GM12892 (cell line): ENCODE measurements at regions not wholly inside any gene's neighbourhood (a gene's known extent, or its start where the extent isn't known, plus 50 kb on each side); places are given as distances from the start of the nearest gene placed in this dataset.

ENCODE experiments used
- DNase-seq: peaks from one replicate; pipeline ENCODE4 v3.0.0; 2011; ENCODE audit not compliant: insufficient read length
- FAIRE-seq: peaks from 2 replicates; lab custom pipeline; 2011; peaks lifted over from hg19 to GRCh38; lab: Jason Lieb, UNC
- POLR2A ChIP-seq: IDR thresholded peaks from 2 replicates; pipeline ENCODE4 v1.6.1; 2011; ENCODE audit warnings: low read depth, low read length, control low read depth
- POLR2AphosphoS5 ChIP-seq: IDR thresholded peaks from 2 replicates; pipeline ENCODE4 v1.6.1; 2011; ENCODE audit warnings: low read depth, low read length, control low read depth
- TAF1 ChIP-seq: IDR thresholded peaks from 2 replicates; pipeline ENCODE4 v1.6.1; 2011; ENCODE audit warnings: low read depth, mild to moderate bottlenecking, control low read depth, low read length, borderline replicate concordance

DNA sequence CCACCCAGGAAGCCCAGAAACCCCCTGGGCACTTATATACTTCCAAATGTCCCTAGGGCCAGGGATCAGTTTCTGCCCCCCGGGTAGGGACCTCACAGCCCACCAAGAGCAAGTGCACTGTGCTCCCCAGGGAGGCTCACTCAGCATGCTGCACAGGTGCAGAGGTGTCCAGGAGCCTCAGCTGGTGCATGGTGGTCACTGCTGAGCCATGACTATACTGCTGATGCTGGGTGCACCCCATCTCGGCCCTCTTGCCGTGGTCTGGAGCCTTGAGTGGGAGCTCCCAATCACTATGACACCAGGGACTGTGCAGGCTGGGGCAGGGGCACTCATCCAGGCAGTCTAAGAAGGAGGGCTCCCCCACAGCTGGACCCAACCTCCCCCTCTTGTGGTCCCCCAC, 617.8 kb upstream of the RAB6C start:
- no peak for DNase-seq
- TF ChIP-seq TAF1 (no peak), POLR2A (no peak), POLR2AphosphoS5 (no peak)
- FAIRE-seq: no peak

DNA sequence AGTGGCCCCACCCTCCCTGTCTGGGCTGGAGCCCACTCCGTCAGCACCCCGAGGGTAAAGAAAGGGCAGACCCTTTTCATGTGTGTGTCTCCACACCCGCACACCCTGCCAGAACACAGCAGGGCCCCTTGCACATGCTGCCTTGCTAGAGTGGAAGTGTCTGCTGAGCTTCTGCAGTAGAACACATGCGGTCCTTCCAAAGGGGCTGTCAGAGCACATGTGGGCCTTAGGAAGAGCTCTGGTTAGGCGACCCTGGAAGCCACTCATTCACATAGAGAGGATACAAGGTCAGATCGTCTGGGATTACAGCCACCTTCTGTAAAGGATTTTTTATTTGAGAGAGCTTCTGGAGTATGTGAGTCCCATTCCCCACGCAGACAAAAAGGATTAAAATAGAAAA, 613.2 kb upstream of the RAB6C start:
- TF ChIP-seq POLR2A (no peak), POLR2AphosphoS5 (no peak)
- DNase-seq (no peak), FAIRE-seq (no peak)

GRCh38 chr2:129367107-129367506, 612.4 kb upstream of the RAB6C start:
- FAIRE-seq (no peak), DNase-seq (no peak)
- TF ChIP-seq TAF1 (no peak), POLR2AphosphoS5 (no peak), POLR2A (no peak)

GRCh38 chr2:129369437-129369836, 610.0 kb upstream of the RAB6C start:
- TF ChIP-seq POLR2A: no peak
- TF ChIP-seq TAF1: no peak
- TF ChIP-seq POLR2AphosphoS5: no peak
- FAIRE-seq: peak; percentile 21
- no peak for DNase-seq

- no peak for FAIRE-seq
- no peak for DNase-seq
- TF ChIP-seq TAF1 (no peak), POLR2A (no peak)
Measured at GRCh38 chr2:129374452-129374851, 605.0 kb upstream of the RAB6C start.

- no peak for DNase-seq
- TF ChIP-seq POLR2A (no peak), POLR2AphosphoS5 (no peak), TAF1 (no peak)
- no peak for FAIRE-seq
Measured at GRCh38 chr2:129375632-129376425, 603.6 kb upstream of the RAB6C start.

DNA sequence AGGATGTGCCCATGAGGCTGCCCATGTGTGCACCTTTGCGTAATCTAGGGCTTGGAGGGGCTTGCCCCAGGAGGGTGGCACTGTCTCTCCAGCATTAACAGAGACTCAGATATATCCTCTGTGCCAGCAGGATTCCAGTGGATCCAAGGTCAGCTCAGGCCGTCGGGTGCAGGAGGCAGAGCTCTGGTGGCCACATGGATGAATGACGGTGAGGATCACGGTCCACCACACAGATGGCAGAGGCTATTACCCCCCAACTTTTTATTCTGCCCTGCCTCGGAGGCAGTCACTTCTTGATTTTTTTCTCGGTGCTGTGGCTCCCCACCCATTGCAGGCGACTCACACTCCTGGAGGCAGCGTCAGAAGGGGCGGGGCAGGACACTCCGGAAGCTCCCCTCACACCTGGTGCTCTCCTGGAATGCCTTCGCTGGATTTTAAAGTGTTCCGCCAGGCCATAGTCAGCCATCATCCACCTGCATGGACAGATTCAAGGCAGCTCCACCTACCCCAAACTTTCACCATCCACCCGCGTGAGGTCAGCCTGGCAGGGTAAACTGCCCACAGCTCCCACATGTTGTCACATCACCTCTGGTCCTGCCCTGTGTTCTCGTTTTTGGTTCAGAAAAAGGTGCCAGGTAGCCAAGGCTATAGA, 602.9 kb upstream of the RAB6C start:
- FAIRE-seq: no peak
- TF ChIP-seq POLR2AphosphoS5: no peak
- no peak for TF ChIP-seq TAF1
- no peak for TF ChIP-seq POLR2A
- DNase-seq: no peak

DNA sequence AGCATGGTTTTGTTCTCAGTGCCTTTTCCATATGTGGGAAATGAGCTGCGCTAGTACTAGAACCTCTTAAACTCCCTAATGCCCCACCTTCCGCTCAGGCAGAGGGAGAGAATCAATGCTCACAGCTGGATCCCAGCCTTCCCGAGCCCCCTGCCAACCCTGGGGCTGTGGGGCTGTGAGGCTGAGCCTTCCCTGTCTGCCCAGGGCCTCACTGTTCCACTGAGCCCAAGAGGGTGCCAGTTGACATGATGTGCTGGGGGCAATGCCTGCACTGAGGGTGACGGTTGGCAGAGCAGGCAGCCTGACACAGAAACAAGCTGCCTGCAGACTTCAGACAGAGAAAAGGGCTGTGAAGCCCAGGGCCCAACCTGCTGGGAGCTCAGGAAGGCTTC, 602.4 kb upstream of the RAB6C start:
- TF ChIP-seq TAF1 (no peak), POLR2A (no peak), POLR2AphosphoS5 (no peak)
- DNase-seq (no peak), FAIRE-seq (no peak)

DNA sequence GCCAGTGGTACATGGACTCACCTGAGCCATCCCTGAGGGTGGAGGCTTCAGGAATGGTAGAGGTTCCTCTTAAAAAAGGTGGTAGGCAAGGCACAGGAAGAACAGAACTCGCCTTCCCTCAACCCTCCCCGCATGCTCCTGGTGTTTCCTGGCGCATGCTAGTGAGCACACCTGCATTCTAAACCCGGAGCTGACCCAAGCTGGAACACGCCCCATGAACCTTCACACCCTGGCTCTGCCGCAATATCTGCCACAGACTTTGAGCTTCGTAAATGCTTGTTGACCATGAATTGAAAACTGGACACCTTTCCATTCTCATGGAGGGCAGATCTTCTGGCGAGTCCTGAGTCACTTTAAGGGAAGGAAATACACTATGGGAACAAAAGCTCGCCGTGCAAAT, 601.3 kb upstream of the RAB6C start:
- DNase-seq: no peak
- TF ChIP-seq POLR2A: no peak
- no peak for TF ChIP-seq POLR2AphosphoS5
- TF ChIP-seq TAF1: no peak
- FAIRE-seq: no peak

DNA sequence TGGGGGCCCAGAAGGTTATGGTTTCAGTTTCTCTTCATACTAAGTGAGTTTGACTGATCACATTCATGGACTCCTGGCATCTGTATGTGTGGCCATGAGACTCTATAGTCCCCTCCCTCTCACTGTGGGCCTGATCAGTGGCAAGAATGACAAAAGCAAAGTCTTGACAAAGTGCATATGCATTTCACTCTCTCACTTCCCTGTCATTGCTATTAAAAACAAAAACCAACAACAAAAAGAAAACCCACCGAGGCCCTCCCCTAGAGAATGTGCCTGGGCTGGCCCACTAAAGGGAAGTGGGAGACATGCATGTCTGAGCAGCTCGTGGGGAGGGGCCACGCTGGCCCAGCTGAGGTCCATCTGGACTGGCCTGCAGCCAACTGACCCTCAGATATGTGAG, 600.1 kb upstream of the RAB6C start:
- TF ChIP-seq POLR2A: no peak
- no peak for TF ChIP-seq POLR2AphosphoS5
- no peak for TF ChIP-seq TAF1

DNA sequence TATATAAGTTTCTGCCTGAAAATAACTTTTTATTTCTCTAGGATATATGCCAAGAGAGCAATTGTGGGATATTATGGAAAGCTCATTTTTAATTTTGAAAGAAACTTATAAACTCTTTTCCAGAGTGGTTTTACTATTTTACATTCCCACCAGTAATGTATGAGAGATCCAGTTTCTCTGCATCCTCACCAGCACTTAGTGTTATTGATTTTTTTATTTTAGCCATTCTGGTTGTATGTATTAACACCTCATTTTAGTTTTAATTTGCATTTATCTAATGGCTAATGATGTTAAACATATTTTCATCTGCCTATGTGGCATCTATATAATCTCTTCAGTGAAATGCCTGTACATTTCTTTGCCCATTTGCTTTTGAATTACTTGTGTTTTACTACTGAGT, 597.7 kb upstream of the RAB6C start:
- FAIRE-seq: no peak
- TF ChIP-seq POLR2A (no peak), POLR2AphosphoS5 (no peak), TAF1 (no peak)

More for the DNA sequence above, 600.1 kb upstream of the RAB6C start:
- FAIRE-seq (no peak), DNase-seq (no peak)

GRCh38 chr2:129388870-129389269, 590.6 kb upstream of the RAB6C start:
- FAIRE-seq (no peak), DNase-seq (no peak)
- TF ChIP-seq POLR2A: no peak
- TF ChIP-seq TAF1: no peak

More for the DNA sequence above, 597.7 kb upstream of the RAB6C start:
- DNase-seq: no peak
